ENCODE measurements at regions not wholly inside any gene's neighbourhood (a gene's known extent, or its start where the extent isn't known, plus 50 kb on each side); places are given as distances from the start of the nearest gene placed in this dataset.

GRCh38 chr6:166774770-166775169, 147.7 kb upstream of the RPS6KA2 start:
- no peak for DNase-seq (ENCODE audit: low spot score)

- DNase-seq (ENCODE audit: low spot score): no peak
These were observed 147.2 kb upstream of the RPS6KA2 start for GRCh38 chr6:166774292-166774691.

DNA sequence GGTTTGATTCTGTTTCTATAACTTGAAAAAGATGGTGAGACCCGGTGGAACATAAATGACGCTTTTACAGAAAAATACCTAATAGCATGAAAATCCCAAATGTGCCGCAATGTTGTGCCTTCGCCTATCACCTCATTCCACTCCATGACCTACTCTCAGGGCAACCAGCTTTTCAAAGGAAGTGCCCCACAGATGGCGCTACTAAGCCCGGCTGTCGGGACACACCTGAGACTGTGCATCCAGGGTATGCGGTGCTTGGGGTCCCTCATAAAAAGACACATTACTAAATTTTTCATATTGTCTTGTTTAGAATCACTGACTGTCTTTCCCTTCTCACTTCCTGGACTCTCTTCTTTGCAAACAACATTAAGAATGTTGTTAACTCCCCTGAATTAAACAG, 145.5 kb upstream of the RPS6KA2 start:
- DNase-seq (ENCODE audit: low spot score): no peak

- DNase-seq (ENCODE audit: low spot score): no peak
These were observed 144.7 kb upstream of the RPS6KA2 start for GRCh38 chr6:166771701-166772100.

DNA sequence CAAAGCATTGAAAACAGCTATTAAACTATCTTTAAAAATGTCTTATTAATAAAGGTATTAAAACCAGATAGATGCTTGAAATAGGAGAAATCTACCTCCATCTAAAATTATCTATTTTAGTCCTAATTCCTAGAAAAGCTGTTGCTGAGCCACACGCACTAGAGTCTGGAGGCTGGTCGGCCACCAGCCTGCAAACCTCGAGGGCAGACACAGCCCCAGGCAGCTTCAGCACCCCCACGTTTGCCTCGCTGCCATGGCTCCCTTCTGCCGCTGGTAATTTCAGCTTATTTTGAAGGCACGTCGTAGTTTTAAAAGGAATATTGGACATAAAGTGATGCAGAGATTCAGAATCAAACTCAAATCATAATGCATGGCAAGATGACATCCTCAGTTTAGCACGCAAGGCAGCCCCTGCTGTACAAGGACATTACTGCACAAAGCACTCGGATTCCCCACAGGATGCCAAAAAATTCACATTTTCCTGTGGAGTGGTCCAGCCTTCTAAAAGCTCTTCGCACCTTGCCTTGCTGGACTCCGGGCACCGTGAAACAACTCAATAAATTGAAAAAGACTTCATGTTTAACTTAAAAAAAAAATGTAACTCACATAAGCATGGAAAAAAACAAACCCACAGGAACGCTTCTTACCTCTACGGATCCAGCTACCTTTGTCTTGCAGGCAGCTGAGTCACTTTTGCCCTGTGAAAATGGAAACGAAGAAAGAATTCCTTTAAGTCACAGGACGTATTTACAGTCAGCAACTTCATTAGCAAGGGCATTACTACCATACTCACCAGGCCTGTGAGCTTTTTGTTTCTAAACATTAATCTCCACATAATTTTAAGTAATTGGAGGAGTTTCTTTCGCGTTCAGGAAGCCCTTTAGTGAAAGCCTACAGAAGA, 143.4 kb upstream of the RPS6KA2 start:
- DNase-seq (ENCODE audit: low spot score): no peak

GRCh38 chr6:166769648-166770047, 142.6 kb upstream of the RPS6KA2 start:
- DNase-seq (ENCODE audit: low spot score): no peak

GRCh38 chr6:166768761-166769160, 141.7 kb upstream of the RPS6KA2 start:
- DNase-seq (ENCODE audit: low spot score): no peak

DNA sequence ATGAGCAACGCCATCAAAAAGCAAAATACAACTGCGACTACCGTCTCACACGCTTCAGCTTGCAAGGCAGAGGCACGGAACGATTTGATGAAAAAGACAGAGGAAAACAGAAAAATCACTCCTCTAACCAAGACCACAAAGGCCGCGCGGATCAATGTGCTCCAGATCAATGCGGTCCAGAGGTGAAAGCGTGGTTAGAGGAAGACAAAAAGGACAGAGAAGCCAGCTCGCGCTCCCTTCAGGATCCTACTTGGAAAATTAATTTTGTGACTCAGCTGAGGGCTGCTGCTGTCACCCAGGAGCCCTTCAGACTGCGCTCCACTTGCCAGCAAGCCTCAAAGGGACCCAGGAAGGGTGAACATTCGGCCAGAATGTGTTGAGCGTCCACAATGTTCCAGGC, 140.2 kb upstream of the RPS6KA2 start:
- no peak for DNase-seq (ENCODE audit: low spot score)

DNA sequence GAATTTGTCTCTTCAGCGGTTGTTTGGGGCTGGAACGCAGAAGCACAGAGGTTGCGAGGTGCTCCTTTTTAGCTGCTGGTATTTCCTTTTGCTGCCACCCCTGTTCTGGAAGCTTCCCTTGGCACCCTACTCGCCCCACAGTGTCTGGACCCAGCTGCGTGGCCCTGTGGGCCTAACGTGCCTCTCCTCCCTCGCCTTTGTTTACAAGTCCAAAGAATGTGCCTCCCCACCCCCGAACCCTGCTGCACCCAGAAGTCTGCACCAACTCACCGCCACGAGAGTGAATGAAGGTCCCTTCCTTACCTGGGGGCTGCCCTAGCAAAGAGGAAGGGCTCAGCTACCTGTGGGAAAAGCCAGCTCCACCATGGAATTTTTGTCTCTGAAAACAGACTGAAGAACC, 139.7 kb upstream of the RPS6KA2 start:
- DNase-seq (ENCODE audit: low spot score): no peak

GRCh38 chr6:166765234-166765541, 138.1 kb upstream of the RPS6KA2 start:
- DNase-seq (ENCODE audit: low spot score): no peak

- no peak for DNase-seq (ENCODE audit: low spot score)
These were observed 137.6 kb upstream of the RPS6KA2 start for GRCh38 chr6:166764473-166765233.

- no peak for DNase-seq (ENCODE audit: low spot score)
These were observed 136.8 kb upstream of the RPS6KA2 start for GRCh38 chr6:166763606-166764472.

GRCh38 chr6:166761801-166762200, 134.8 kb upstream of the RPS6KA2 start:
- no peak for DNase-seq (ENCODE audit: low spot score)

GRCh38 chr6:166760288-166760687, 133.2 kb upstream of the RPS6KA2 start:
- DNase-seq (ENCODE audit: low spot score): no peak

DNA sequence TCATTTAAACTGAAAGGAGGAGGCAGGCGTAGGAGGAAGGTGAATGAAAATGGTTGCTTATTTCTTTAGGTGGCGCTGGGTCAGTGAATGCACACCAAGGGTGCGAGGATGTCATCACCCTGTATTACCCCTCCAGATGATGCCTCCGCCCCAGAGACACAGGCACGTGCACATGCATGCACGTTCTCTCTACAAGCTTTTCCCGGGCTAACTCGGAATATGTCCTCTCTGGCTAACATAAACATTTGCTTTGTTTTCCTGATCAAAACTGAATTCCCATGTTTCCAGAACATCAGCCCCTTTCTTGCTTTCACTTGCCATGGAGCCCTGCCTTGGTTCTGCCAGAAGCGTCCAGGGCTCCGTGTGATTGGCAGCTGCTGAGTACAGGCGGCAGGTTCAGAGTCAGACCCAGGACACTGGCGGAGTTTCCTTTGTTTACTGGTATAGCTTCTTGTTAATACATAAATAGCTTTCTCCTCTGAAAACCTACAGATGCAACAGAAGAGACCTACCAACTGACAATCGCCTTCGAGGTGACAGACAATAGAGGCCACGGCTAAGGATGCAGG, 131.2 kb upstream of the RPS6KA2 start:
- DNase-seq (ENCODE audit: low spot score): no peak

GRCh38 chr6:166757232-166758135, 130.4 kb upstream of the RPS6KA2 start:
- no peak for DNase-seq (ENCODE audit: low spot score)

GRCh38 chr6:166754218-166755030, 127.4 kb upstream of the RPS6KA2 start:
- DNase-seq (ENCODE audit: low spot score): no peak

DNA sequence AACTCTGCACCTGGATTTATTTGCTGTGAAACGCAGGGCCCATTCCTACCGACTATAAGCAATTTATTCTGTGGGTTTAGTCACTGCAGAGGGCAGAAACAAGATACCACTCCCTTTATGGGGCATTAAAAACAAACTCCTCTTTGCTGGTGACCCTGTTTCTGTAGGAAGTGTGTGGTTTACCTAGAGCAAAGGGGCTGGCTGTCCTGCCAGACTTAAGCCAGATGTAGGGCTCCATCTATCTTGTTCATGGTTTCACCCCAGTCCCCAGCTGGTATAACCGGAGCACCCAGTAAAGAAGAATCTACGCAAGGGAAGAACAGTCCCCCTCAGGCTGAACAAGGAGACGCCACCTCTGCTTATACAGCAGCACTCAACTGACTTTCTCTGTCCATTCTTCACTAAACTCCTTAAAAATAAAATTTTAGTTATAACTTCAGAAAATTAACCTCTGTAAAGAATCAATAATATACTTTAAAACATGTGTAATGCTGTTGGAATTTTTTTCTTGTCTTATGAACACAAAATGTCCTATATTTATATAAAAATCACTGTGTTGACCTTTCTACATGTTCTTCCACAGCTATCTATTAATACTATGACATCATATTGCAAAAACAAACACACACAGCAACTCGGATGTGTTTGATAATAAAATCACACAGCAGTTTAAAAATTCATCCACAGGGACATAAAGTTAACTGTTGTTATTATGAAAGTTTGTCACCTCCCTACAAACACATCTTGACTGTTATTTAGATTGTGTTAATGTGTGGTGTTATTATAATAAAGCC, 126.1 kb upstream of the RPS6KA2 start:
- no peak for DNase-seq (ENCODE audit: low spot score)

GRCh38 chr6:166752097-166752496, 125.0 kb upstream of the RPS6KA2 start:
- no peak for DNase-seq (ENCODE audit: low spot score)

Measured in hematopoietic multipotent progenitor cell treated with erythropoietin and hydrocortisone succinate and interleukin-3 and kit ligand, for 15 days (in vitro differentiated cells).